GM21423 (cell line): ENCODE measurements at regions not wholly inside any gene's neighbourhood (a gene's known extent, or its start where the extent isn't known, plus 50 kb on each side); places are given as distances from the start of the nearest gene placed in this dataset.

Source experiments
- ATAC-seq: cut with Tn5 transposase; IDR thresholded peaks from one replicate; pipeline ENCODE4 v1.9.1; 2021; ENCODE audit warnings: mild to moderate bottlenecking, moderate library complexity; ENCODE audit not compliant: unreplicated experiment

DNA sequence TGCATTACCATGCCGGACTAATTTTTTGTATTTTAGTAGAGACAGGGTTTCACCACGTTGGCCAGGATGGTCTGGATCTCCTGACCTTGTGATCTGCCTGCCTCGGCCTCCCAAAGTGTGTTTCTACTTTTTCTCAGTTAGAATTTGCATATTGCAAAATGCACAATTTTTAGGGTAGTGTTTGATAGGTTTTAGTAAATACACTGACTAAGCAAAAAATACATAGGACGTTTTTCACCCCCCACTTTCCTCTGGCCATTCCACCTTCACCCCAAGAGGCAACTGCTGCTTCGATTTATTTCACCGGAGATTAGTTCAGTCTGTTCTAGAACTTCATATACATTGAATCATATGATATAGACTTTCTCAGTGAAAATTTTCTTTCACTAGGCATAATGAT lies 1269.1 kb downstream of the TBC1D22A start:
- ATAC-seq: no peak

DNA sequence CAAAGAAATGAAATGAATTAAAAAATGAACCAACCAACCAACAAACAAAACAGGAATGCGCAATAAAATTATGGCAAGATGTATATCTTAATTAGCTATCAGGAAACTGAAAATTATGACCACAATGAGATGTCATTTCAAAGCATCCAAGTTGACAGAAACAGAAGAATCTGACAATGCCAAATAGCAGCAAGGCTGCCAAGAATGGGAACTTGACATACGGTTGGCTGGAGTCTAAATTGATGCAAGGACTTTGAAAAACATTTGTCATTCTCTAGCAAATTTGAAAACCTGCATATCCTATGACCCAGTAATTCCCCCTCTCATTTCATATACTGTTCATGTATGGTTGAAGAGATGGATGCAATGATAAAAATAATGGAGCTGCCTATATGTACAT lies 1262.6 kb downstream of the TBC1D22A start:
- ATAC-seq: no peak

DNA sequence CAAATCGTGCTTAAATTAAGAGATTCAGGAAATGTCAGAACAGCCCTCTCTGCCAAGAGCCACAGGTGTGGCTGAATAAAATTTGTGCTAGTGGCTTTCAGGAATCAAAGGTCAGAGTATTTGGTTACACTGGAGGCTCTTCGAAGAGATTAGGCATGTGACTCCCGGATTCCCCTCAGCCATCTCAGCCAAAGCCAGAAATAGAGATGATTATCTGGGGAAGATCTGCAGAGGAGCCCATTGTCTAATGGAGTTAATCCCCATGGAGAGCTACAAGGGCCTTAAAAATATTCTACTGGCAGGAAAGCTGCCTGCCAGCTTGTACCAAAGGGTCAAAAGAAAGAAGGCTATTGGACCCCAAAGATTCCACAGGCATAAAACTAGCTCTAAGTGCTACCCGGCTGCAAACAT lies 1259.5 kb downstream of the TBC1D22A start:
- ATAC-seq: no peak

DNA sequence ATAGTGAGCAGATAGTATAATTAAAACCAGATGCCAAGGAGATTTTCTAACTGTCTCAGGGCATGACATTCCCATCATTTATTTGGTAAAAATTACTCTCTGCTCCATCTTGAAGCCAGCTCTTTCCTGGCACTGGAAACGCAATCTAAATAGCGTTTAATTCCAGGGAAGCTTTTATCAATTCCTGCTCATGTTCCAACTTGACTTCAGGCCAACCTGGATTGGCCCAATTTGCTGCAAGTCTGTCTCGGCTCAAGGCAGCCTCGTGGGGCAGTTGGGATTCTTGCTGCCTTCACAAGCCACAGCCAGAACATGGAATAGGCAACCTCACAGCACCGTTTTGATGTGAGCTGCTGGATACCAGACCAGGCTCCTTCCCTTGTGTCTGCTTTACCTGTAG lies 1255.9 kb downstream of the TBC1D22A start:
- ATAC-seq: no peak

DNA sequence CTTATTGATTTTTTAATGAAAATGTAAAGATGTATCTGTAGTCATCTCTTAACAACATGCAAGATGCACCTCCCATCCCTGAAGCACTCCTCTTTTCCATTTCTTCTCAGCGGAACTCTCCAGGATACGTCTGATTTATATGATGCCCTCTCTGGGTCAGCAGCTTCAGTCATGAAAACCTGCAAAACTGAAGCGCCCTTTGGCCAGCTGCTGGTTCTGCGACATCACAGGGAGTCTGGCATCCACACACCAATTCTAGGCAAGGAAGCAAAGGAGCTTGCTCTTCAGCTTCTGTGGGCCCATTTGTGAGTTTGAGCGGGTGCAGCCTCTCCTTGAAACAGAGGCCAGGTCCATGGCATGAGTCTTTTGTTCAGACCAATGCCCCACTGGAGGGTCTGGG lies 1253.3 kb downstream of the TBC1D22A start:
- ATAC-seq: no peak

DNA sequence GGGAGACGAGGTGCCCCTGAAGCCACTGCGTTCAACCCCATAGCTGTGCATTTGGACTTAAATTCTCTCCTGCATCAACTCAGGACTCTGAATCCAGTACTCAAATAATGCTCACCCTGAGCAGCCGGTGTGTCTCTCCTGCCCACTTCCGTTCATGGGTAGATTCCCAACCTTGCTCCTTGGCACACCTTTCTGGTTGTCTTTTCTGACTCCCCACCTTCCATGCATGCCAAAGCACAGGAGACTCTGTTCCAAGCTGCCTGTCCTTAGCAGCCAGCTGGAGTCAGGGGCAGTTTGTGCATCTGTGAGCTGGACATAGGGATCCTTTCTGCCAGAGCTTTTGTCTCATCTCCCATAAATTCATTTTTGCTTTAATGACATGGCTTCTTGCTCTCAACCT lies 1242.5 kb downstream of the TBC1D22A start:
- no peak for ATAC-seq

DNA sequence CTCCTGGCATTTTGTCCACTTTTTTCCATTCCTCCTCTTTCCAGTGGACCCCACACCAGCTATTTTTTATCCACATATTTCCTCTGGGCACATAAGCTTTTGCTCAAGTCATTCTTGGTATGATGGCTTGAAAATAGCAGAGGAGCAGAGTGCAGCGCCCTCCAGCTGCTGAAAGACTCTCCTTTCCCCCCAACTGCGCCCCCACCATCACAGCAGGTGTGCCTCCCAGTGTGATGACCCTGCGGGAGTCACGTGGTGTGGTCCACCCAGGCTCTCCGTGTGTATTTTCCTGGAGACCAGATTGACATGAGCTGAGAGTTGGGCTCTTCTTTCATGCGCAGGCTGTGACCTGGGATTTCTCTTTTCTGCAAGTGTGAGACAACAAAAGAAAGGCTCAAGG lies 1241.6 kb downstream of the TBC1D22A start:
- ATAC-seq: no peak

DNA sequence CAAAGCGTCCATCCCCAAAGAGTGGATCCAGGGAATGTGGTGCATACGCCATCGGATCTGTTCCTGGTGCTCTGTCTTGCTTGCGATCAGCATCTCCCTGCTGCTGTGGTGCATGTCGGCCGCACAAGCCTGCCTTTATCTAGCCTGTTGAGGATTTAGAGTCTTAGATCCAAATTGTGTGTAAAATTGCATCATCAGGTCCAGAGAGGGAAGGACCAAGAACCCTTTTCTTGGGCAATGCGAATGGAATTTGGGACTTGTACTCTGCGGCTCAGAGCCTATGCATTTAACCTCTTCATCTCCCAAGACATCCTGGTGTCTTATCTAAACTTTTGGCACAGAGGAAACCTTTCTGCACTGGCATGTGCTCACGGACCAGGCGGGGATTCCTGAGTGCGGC lies 1238.7 kb downstream of the TBC1D22A start:
- no peak for ATAC-seq

DNA sequence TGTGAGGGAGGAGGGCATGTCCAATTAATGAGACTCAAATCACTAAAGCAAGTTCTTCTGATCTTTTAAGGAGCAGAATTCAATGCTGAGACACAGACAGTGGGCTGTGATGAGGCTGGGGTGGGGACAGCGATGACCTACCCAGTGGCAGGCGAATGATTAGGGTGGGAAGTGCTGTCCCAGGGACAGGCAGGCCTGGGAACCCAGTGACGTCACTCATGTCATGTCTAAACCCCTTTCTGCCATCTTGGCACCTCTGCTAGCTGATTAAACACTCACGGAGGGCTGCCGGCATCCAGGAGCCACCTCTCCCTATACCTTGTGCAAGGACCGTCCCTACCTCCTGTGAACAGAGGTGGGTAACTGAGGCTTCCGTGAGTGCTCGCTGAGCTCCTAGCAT lies 1235.2 kb downstream of the TBC1D22A start:
- no peak for ATAC-seq

DNA sequence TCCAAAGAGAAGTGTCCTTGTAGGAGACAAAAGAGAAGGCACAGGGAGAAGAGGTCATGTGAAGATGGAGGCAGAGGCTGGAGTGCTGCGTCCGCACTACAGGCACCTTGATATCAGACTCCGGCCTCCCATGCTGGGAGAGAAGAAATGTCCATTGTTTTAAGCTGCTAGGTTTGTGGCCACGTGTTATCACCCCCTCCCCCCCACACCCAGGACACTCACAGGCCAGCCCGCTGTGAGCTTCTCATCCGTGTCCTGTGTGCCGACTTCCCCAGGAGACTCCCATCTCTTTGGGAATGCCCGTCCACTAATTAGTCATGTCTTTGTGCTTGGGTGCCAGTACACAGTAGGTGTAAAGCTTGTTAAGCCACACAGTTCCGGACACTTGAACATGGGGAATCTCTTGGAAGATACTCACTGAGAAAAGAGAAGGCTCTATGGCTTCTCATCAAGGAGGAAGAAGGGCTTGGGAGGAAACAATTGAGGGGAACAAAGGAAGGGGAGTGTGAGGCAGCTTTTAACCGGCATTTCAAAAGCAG lies 1234.7 kb downstream of the TBC1D22A start:
- ATAC-seq: no peak

DNA sequence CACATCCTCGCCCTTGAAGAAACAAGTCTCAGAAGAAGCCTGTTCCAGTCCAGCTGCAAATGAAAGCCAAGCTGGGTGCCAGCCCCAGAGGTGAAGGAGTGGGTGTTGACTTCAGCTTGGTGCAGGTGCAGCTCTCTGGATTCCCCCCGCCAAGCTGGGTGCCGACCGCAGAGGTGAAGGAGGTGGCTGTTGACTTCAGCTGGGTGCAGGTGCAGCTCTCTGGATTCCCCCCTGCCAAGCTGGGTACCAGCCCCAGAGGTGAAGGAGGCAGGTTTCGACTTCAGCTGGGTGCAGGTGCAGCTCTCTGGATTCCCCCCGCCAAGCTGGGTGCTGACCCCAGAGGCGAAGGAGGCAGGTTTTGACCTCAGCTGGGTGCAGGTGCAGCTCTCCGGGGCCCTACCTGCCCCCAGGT lies 1234.0 kb downstream of the TBC1D22A start:
- ATAC-seq: no peak

DNA sequence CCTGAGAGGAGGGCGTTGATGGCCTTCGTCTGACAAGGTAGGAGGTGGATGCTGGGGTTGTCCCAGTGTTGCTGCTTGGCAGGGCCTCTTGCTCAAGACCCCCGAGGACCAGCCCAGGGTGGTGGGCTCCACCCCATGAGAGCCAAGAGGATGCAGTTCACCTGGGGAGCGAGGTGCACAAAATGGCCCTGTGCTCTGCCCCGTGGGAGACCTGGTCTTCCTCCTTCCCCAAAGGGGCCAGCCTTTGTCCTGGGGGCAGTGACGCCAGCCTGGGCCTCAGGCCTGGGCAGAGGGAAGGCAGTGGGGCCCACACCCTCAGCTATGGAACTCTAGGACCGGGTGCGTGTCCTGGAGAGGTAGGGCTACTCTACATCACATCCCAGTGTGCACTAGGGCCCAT lies 1233.3 kb downstream of the TBC1D22A start:
- ATAC-seq: no peak

DNA sequence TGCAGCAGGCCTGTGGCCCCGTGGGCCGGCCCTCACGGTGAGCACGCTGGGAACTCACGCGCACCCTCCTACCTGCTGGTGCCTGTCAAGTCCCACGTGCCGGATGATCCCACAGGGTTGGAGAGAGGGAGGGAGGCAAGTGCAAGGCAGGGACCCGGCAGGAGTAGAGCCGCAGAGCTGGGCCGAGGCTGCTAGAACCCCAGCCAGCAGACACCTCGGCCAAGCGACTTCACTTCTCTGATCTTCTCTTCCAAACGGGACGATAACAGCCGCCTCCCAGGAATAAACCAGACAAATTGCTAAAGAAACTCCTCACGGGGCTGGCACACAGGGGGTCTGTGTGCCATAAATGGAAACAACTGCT lies 1232.8 kb downstream of the TBC1D22A start:
- ATAC-seq: no peak

DNA sequence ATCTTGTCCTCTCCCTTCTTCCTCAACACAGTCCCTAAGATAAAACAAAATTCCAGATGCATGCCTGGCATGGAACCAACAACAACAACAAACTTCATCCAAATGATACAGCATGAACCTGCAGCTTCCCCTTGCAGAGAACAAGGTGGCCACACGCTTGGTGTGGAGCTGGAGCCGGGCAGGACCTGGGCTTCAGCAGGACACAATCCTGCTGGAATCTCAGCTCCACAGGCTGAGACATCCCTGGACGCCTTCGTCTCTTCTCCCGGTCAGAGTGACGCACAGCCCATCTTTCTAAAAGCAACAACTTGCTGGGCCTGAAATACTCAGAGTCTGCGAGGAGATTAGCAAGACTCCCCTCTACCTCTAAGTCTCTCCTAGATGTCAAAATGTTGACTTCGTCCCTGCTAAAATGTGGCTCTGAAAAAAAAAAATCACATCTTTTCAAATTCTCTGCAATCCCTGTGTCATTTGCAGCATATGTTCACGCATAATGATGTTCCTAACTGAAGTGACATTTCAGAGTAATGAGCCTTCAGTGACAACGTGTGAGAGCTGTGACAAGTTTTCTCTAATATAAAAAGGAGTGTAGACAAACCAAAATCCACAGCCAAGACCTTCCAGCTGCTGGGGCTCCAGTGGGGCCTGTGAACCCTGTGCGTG lies 1232.3 kb downstream of the TBC1D22A start:
- ATAC-seq: no peak

DNA sequence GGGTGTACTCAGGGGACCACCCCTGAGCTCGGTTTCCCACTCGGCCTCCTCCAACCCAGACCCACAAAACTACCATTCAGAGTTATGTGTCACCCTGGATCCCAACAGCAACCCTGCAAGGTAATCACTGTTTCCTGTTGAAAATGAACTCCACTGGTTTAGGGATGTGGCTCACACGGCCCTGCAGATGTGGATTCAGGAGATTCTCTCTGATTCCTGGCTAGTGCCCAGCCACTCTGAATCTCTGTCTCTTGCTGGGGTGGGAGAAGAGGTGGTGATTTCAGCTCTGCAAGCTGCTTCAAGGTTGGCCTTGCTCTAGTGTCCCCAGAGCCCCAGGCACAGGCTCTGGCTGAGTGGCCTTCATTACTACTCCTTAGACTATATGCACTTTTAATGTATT lies 1231.6 kb downstream of the TBC1D22A start:
- ATAC-seq: no peak

DNA sequence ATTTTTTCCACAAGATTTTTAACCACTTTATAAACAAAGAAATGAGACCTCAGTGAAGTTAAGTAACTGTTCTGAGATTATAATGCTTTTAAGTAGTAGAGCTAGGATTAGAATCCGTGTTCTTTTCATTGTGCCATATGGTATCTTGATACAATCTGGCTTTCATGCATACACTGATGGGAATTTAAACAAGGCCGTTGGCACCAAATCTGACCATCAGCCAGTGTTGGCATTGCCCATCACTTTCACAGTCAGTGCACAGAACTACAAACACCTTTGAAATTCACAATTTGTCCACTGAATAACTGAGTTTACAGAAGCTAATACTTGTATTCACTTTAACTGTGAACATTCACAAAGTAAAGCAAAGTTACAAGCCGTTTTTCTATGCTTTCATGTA lies 1228.0 kb downstream of the TBC1D22A start:
- no peak for ATAC-seq

DNA sequence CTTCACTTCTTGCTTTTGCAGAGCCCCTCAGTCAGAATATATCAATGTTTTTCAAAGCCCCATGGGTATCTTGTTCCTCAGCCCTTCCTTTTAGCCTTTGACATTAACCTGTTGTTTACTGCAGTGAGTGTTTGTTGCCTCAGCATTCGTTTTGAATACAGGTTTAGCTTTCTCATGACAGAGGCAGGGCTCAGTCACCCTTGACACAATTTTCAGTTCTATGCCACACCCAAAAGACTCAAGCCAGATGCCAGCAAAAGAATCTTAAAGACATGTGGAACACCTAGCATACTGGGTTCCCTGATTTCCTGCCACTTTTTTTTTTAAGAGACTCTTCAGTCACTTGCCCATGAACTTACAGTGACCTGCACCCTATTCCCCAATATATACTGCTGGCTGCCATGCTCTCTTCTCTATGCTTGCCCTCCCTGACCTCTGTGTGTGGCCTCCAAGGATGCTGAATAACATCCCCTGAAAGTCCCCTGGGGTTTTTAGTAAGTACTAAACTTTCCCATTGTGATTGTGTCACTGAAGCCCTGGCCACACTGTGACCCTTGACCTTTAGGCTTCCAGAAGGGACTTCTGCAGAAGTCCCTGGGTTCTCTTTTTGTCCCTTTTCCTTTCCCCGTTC lies 1225.5 kb downstream of the TBC1D22A start:
- no peak for ATAC-seq

DNA sequence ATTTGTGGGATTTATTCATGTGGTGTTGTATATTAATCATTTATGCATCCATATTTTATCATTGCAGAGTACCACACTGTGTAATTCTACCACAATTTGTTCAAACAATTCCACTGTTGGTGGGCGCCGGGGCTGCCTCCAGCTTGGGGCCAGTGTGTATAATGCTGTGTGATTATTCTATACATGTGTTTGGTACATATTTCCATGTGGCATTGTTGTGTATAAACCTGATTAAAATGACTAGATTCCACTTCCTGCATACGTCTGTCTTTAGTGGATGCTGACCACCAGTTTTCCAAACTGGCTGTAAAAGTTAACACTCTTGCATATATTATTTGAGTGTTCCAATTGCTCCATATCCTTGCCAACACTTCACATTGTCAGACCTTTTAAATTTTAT lies 1213.8 kb downstream of the TBC1D22A start:
- no peak for ATAC-seq

DNA sequence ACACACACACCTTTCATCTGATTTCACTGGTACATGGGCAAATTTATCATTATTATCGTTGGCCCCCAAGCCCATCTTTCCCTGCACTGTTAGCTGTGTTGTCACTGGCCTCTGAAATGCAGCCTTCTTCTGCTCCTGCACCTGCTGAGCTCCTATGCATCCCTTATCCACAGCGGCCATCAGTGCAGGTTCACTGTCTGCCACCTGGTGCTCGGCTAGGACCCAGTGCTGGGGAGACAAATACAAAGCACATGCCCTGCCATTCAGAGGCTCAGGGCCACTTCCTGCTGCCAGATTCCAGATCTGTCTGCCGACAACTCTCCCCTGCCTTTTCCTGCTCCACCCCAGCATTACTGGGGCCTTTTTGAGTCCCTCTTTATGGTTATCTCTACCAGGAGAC lies 1205.4 kb downstream of the TBC1D22A start:
- ATAC-seq: no peak

DNA sequence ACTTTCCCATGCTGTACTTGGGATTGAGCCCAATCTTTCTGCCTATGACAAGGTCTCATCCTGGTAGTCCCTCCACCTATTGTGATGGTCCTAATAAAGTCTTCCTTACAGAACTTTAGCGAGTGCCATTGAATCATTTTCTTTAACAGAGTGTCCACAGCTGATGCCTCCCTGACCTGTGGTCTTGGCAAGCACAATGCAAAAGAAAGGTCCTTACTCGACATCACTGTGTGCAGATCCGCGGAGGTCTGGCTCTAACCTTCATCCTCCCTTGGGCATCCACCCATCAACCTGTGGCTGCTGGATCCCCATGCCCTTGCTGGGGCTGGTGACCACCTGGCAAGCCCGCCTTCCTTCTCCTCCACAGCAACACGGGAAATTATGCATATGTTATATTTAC lies 1203.9 kb downstream of the TBC1D22A start:
- ATAC-seq: no peak

DNA sequence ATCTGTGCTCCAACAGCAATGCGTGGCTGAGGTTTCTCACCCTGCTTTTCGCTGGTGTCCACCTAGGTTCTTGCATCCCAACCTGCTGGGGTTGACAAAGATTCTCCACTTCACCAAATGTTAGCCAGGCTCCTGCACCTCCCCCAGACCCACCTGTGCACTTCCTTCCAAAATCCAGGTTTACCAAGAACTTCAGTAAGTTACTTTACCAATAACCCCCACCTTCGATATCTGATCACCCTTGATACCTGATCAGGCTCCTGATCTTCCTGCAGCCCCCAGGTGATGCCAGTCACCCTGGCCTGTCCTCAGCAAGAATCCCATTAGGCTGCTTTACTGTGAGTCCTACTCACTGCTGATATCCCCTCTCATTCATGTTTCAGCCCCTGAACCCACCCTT lies 1203.4 kb downstream of the TBC1D22A start:
- ATAC-seq: no peak

DNA sequence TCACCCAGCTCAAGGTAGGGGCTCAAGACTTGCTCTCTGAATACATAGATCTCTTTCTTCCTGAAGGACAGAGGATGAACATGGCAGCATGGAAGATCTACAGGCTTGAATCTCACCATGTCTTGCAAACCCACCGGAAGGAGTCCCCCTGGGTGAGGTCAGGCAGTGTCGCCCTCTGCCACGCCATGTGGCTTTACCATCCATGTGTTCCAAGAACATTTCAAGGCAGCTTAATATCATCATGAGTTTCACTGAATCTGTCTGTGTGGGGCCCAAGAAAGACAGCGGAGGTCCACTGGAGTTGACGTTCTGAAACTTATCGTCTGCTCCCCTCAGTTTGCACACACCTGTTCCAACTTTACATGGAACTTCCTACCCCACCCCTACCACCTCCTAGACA lies 1202.6 kb downstream of the TBC1D22A start:
- ATAC-seq: no peak

DNA sequence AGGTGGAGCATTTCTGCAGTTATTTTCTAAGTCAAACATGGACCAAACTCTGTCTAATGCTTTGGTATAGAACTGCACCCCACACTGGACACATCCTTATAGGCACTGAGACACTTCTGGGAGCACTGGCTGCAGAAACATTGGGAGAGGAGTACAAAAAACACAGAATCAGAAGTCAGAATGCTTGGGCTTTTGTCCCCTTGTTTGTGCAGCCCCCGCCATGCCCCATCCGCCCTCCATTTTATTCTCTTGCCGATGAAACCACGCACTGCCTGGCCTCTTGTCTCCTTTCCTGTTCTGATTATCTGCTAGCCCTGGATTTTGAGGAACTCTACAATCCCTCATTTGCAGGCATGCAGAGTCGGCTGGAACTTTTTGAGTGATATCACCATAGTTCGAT lies 1201.2 kb downstream of the TBC1D22A start:
- ATAC-seq: no peak
